Right lobe of liver (tissue), 6 donors: ENCODE measurements at regions not wholly inside any gene's neighbourhood (a gene's known extent, or its start where the extent isn't known, plus 50 kb on each side); places are given as distances from the start of the nearest gene placed in this dataset.

Experiments used
- ATAC-seq, 4 donors: fragments of 200-7000 bp; cut with Tn5 transposase; one replicate each; pipeline ENCODE4 v1.9.1; 2020; ENCODE audit warnings: mild to moderate bottlenecking in 4 of 4, moderate library complexity in 4 of 4
- DNase-seq, 3 donors: peaks; one replicate each; pipeline ENCODE4 v3.0.0-alpha.2; 2020
- H3K27ac ChIP-seq, 3 donors: fragments of 200-600 bp; one replicate each; pipeline ENCODE4 v1.8.0; 2022
- H3K27me3 ChIP-seq, 2 donors: fragments of 200-600 bp; one replicate each; pipeline ENCODE4 v1.8.0; 2022
- H3K36me3 ChIP-seq, 4 donors: fragments of 200-600 bp; sonication (generic) in 1 of 4; one replicate each; pipeline versions ENCODE4 v1.5.1 to v1.8.0; 2017 to 2022; ENCODE audit warnings: control low read depth in 1 of 4
- H3K4me1 ChIP-seq, 4 donors: fragments of 200-600 bp; sonication (generic) in 1 of 4; one replicate each; pipeline versions ENCODE4 v1.5.1 to v1.8.0; 2017 to 2022; ENCODE audit warnings: control low read depth in 1 of 4
- H3K4me3 ChIP-seq, 3 donors: fragments of 200-600 bp; one replicate each; pipeline ENCODE4 v1.8.0; 2022
- H3K9me3 ChIP-seq, 4 donors: fragments of 200-600 bp; sonication (generic) in 1 of 4; one replicate each; pipeline versions ENCODE4 v1.5.1 to v1.8.0; 2017 to 2022; ENCODE audit warnings: control low read depth in 1 of 4
- POLR2A ChIP-seq: fragments of 450-650 bp; IDR thresholded peaks from one replicate; pipeline ENCODE4 v1.6.1; 2017; ENCODE audit warnings: antibody characterized with exemption, mild to moderate bottlenecking
- WGBS: methylation state at CpG from one replicate; pipeline ENCODE4 v1.1.6; 2018; ENCODE audit warnings: low coverage, low lambda C conversion rate; ENCODE audit not compliant: insufficient coverage; ENCODE audit errors: missing lambda C conversion rate; 5-methylcytosine and 5-hydroxymethylcytosine counted together
- intact Hi-C, 2 donors: fragments of 100-400 bp; cut with DNase I; formaldehyde crosslinking; loops; one replicate each; pipeline versions ENCODE4 v1.11.2 to v1.14.1; 2022
- TF ChIP-seq, protein P1 (sequence below), 4 donors: fragments of 200-600 bp in 3 of 4; fragments of 450-650 bp in 1 of 4; IDR thresholded peaks; one replicate each; pipeline versions ENCODE4 v1.5.1 to v1.8.0; 2016 to 2022; ENCODE audit warnings: antibody characterized with exemption in 4 of 4, mild to moderate bottlenecking in 2 of 4
- donor health status: DM: no; HTN: yes; CAD: no.
- donor health status: DM: no; HTN: no; CAD: no.
- donor health status: DM: no; HTN: no; CAD: no.
- donor health status: DM: no; HTN: yes; CAD: no.
- donor health status: DM: no; HTN: yes; CAD: no.

DNA sequence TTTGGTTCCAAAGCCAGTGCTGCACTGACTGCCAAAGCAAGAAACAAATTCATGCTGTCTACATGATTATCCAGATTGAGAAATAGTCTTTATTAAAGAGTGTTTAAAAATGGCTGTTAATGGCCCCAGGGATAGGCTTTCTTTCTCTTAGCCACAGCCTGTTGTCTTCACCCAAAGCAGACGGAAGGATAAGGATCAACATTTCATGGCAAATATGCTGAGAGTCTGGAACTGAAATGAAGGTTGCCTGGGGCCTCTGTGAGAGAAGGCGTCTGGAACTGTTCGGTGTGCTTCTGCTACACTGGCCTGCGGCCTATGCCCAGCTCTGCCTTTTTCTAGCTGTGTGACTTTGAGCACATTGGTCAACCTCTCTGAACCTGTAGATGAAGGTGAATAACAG is 373.0 kb upstream of the ZFP64 start:
- DNase-seq, result no peak
- no peaks in the 10 kb centered on the region for H3K4me1 ChIP-seq
- WGBS, result no CpG with 5 or more reads among the region's 4 CpGs
- H3K27ac ChIP-seq, result no peak overlapping the region
- intact Hi-C loops, result no loop called here
- H3K9me3 ChIP-seq, result no peaks in the 10 kb centered on the region
- no peaks in the 10 kb centered on the region for H3K36me3 ChIP-seq
- TF ChIP-seq, protein P1, sequence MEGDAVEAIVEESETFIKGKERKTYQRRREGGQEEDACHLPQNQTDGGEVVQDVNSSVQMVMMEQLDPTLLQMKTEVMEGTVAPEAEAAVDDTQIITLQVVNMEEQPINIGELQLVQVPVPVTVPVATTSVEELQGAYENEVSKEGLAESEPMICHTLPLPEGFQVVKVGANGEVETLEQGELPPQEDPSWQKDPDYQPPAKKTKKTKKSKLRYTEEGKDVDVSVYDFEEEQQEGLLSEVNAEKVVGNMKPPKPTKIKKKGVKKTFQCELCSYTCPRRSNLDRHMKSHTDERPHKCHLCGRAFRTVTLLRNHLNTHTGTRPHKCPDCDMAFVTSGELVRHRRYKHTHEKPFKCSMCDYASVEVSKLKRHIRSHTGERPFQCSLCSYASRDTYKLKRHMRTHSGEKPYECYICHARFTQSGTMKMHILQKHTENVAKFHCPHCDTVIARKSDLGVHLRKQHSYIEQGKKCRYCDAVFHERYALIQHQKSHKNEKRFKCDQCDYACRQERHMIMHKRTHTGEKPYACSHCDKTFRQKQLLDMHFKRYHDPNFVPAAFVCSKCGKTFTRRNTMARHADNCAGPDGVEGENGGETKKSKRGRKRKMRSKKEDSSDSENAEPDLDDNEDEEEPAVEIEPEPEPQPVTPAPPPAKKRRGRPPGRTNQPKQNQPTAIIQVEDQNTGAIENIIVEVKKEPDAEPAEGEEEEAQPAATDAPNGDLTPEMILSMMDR (IDR thresholded peaks at IDR 0.05), result no peak
- no peak for TF ChIP-seq POLR2A
- H3K4me3 ChIP-seq, result no peak overlapping the region
- no peak for ATAC-seq
- H3K27me3 ChIP-seq, result no peaks in the 10 kb centered on the region

DNA sequence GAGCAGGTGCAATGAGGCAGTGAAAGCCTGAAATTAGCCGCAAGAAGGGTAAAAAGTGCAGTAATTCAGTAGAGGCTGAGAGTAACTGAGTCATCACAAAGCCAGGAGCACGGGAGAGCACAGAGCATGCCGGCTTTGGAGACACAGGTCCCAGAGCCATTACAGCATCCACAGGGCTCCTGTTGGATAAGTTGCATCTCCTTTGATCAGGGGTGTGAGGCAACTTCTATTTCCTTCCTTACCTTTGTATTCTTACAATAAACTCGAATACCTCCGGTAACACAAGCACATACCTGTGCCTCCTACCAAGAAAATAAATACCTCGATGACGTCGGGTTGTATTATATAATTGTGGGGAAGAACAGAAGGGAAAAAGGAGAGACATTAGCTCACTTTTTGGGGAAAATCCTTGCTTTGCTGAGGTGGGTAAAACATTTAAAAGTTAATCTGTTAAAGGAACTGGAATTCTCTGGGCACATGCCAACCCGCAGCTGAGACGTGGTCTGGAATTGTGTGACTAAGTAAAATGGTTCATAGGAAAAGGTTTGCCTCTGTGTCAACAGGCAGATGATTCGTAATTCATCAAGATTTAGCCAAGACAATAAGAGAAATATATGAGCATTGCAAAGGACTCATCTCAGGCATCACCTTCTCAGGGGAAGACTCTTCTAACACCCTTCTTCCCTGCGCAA is 360.7 kb upstream of the ZFP64 start:
- peaks cover 0 to 3% (median 0%) of the 10 kb centered on the region in 4 donors for H3K9me3 ChIP-seq
- H3K4me3 ChIP-seq, result no peak overlapping the region
- no peak overlapping the region for H3K27ac ChIP-seq
- WGBS, result 58% methylated on average over 10 of the region's 12 CpGs
- DNase-seq (no peak), ATAC-seq (no peak)
- H3K4me1 ChIP-seq, result no peaks in the 10 kb centered on the region
- TF ChIP-seq, protein P1 (IDR thresholded peaks at IDR 0.05), result no peak
- TF ChIP-seq POLR2A, result no peak
- H3K27me3 ChIP-seq, result no peaks in the 10 kb centered on the region
- no peaks in the 10 kb centered on the region for H3K36me3 ChIP-seq
- intact Hi-C loops, result no loop called here

DNA sequence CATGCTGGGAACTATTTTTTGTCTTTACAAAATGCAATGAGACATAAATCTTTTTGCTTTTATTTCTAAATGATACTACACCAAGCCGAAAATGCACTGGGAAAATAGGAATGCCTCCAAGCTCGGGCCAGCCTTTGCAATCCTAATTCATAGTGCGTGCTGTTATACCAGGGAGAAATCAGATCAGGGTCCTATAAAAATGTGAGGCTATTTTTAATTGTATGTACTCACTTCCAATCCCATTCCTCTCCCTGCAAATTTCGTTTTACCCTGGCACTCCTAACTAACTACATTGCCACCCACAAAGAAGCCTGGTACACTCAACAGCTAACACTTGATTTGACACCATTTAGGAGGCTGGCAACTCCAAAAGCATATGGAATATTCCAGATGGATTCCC is 350.6 kb upstream of the ZFP64 start:
- no peaks in the 10 kb centered on the region for H3K36me3 ChIP-seq
- H3K4me3 ChIP-seq, result no peak overlapping the region
- no peaks in the 10 kb centered on the region for H3K9me3 ChIP-seq
- intact Hi-C loops, result no loop called here
- DNase-seq, result no peak
- H3K27ac ChIP-seq, result no peak overlapping the region
- H3K27me3 ChIP-seq, result no peaks in the 10 kb centered on the region
- ATAC-seq, result no peak
- WGBS, result 52% methylated on average over 4 of the region's 4 CpGs
- H3K4me1 ChIP-seq, result no peaks in the 10 kb centered on the region
- TF ChIP-seq, protein P1 (IDR thresholded peaks at IDR 0.05), result no peak
- TF ChIP-seq POLR2A, result no peak

- Histone ChIP-seq H3K27me3 (no peaks in the 10 kb centered on the region), H3K4me1 (no peaks in the 10 kb centered on the region), H3K27ac (no peak overlapping the region), H3K4me3 (no peak overlapping the region), H3K36me3 (no peaks in the 10 kb centered on the region), H3K9me3 (no peaks in the 10 kb centered on the region)
- WGBS, result 71% methylated on average over 1 of the region's 1 CpG
- ATAC-seq, result no peak
- TF ChIP-seq, protein P1 (IDR thresholded peaks at IDR 0.05), result no peak
- no peak for TF ChIP-seq POLR2A
- no peak for DNase-seq
- intact Hi-C loops, result no loop called here
Observed at GRCh38 chr20:52540509-52540908, 348.9 kb upstream of the ZFP64 start.
